Endothelial cell of umbilical vein (primary cell): ENCODE measurements at regions not wholly inside any gene's neighbourhood (a gene's known extent, or its start where the extent isn't known, plus 50 kb on each side); places are given as distances from the start of the nearest gene placed in this dataset.
"Not testable (repeated sequence)": the region's sequence is repeated elsewhere in the genome, so short reads cannot be mapped to it uniquely, and the experiment has no call there.

Source experiments
- BruUV-seq: library from RNA; stranded (reverse); fragments of 400-500 nt; replicated peaks from 2 replicates; lab custom pipeline; 2021; lab: Mats Ljungman, UMichigan
- CTCF ChIA-PET: fragments of 300-600, 350-600 bp; sonication (Branson Sonifier 250); formaldehyde crosslinking; loops from one replicate; lab custom pipeline; 2021; ENCODE audit warnings: antibody characterized with exemption, inconsistent platforms; lab: Charles Lee
- POLR2A ChIA-PET: fragments of 300-600, 350-600 bp; sonication (Branson Sonifier 250); formaldehyde crosslinking; loops from one replicate; lab custom pipeline; 2021; ENCODE audit warnings: antibody characterized with exemption, inconsistent platforms; lab: Charles Lee
- DNase-seq: peaks from one replicate; pipeline ENCODE4 v3.0.0-alpha.2; 2011; ENCODE audit warnings: low read depth, low spot score
- FAIRE-seq: peaks from 2 replicates; lab custom pipeline; 2011; peaks lifted over from hg19 to GRCh38; lab: Jason Lieb, UNC
- H2AFZ ChIP-seq: 2 replicates; pipeline ENCODE4 v1.6.0; 2012; ENCODE audit warnings: low read depth, low read length, control low read depth, inconsistent platforms
- H3K27ac ChIP-seq: 2 replicates; pipeline ENCODE4 v1.5.1; 2011; ENCODE audit warnings: low read depth, mild to moderate bottlenecking, control low read depth, low read length, moderate library complexity; ENCODE audit not compliant: insufficient read depth
- H3K27me3 ChIP-seq, 2 experiments: 2 replicates each; pipeline versions ENCODE4 v1.6.0 to v1.6.1; 2011; ENCODE audit warnings: low read length in 2 of 2, mixed read lengths in 1 of 2; ENCODE audit not compliant: control insufficient read depth in 2 of 2, insufficient read depth in 2 of 2
- H3K36me3 ChIP-seq, 2 experiments: 2 replicates in 1 of 2; 3 replicates in 1 of 2; pipeline ENCODE4 v1.5.1; 2011; ENCODE audit warnings: low read length in 2 of 2, mild to moderate bottlenecking in 1 of 2, moderate library complexity in 1 of 2; ENCODE audit not compliant: control insufficient read depth in 2 of 2, insufficient read depth in 2 of 2; ENCODE audit errors: extremely low read depth in 1 of 2
- H3K4me1 ChIP-seq: 3 replicates; pipeline ENCODE4 v1.5.1; 2011; ENCODE audit warnings: mild to moderate bottlenecking, low read length; ENCODE audit not compliant: control insufficient read depth, insufficient read depth; ENCODE audit errors: extremely low read depth
- H3K4me2 ChIP-seq: 2 replicates; pipeline ENCODE4 v1.6.1; 2011; ENCODE audit warnings: low read length, control low read depth, mixed read lengths; ENCODE audit not compliant: insufficient read depth
- H3K4me3 ChIP-seq, 3 experiments: fragments of 200-600 bp in 1 of 3; sonication (generic), shearing (Covaris generic) in 1 of 3; replicated peaks in 1 of 3; 2 replicates each; pipeline ENCODE4 v1.5.1; 2011 to 2016; ENCODE audit warnings: control low read depth in 3 of 3, low read length in 3 of 3, mild to moderate bottlenecking in 2 of 3, inconsistent platforms in 1 of 3, low read depth in 1 of 3, moderate library complexity in 1 of 3; ENCODE audit not compliant: insufficient read depth in 1 of 3
- H3K79me2 ChIP-seq: 2 replicates; pipeline ENCODE4 v1.6.0; 2012; ENCODE audit warnings: low read length, inconsistent platforms; ENCODE audit not compliant: control insufficient read depth, insufficient read depth
- H3K9ac ChIP-seq: replicated peaks from 2 replicates; pipeline ENCODE3; 2011; ENCODE audit warnings: low read length, control low read depth; ENCODE audit not compliant: insufficient read depth; ENCODE audit errors: extremely low read depth
- H3K9me1 ChIP-seq: replicated peaks from 3 replicates; pipeline ENCODE4 v1.6.0; 2011; ENCODE audit warnings: mild to moderate bottlenecking, low read length; ENCODE audit not compliant: control insufficient read depth, insufficient read depth; ENCODE audit errors: extremely low read depth
- H3K9me3 ChIP-seq: replicated peaks from 2 replicates; pipeline ENCODE4 v1.5.1; 2012; ENCODE audit warnings: low read length, inconsistent platforms; ENCODE audit not compliant: control insufficient read depth, insufficient read depth
- H4K20me1 ChIP-seq: replicated peaks from 2 replicates; pipeline ENCODE3; 2011; ENCODE audit warnings: mild to moderate bottlenecking, low read length; ENCODE audit not compliant: control insufficient read depth, insufficient read depth; ENCODE audit errors: extremely low read depth
- CTCF ChIP-seq, 2 donors: IDR thresholded peaks; 1 replicate in 1 of 2; 2 replicates in 1 of 2; pipeline ENCODE4 v1.5.1; 2011; ENCODE audit warnings: low read length in 2 of 2, mild to moderate bottlenecking in 2 of 2, moderate library complexity in 2 of 2, control low read depth in 1 of 2, inconsistent platforms in 1 of 2, low read depth in 1 of 2; ENCODE audit not compliant: insufficient read depth in 1 of 2; ENCODE audit errors: extremely low read depth in 1 of 2
- EZH2 ChIP-seq: IDR thresholded peaks from 2 replicates; pipeline ENCODE4 v1.6.1; 2012; ENCODE audit warnings: borderline replicate concordance, low read depth, mild to moderate bottlenecking, moderate library complexity, low read length, inconsistent platforms; ENCODE audit not compliant: severe bottlenecking
- FOS ChIP-seq: IDR thresholded peaks from 2 replicates; pipeline ENCODE4 v1.6.1; 2011; ENCODE audit warnings: mild to moderate bottlenecking, low read length, moderate library complexity, borderline replicate concordance; ENCODE audit not compliant: insufficient read depth
- GATA2 ChIP-seq: IDR thresholded peaks from 2 replicates; pipeline ENCODE4 v1.7.0; 2011; ENCODE audit warnings: low read depth, mild to moderate bottlenecking, moderate library complexity, mixed read lengths, low read length; ENCODE audit not compliant: insufficient read length, insufficient read depth
- JUN ChIP-seq: IDR thresholded peaks from 2 replicates; pipeline ENCODE4 v1.6.1; 2011; ENCODE audit warnings: borderline replicate concordance, low read depth; ENCODE audit not compliant: insufficient read length, insufficient read depth
- MYC ChIP-seq: IDR thresholded peaks from one replicate; pipeline ENCODE4 v1.6.1; 2011; ENCODE audit warnings: mild to moderate bottlenecking, low read depth, low read length
- POLR2A ChIP-seq: IDR thresholded peaks from 2 replicates; pipeline ENCODE4 v1.6.1; 2012; ENCODE audit warnings: low read depth, mild to moderate bottlenecking, control low read depth, low read length
- POLR2AphosphoS5 ChIP-seq: IDR thresholded peaks from 2 replicates; pipeline ENCODE4 v1.6.1; 2012; ENCODE audit warnings: low read depth, mild to moderate bottlenecking, control low read depth, low read length, moderate library complexity; ENCODE audit not compliant: insufficient read depth
- dilution Hi-C: fragments of 300-500 bp; cut with MboI; formaldehyde crosslinking; loops from one replicate; pipeline ENCODE4 v1.15.0; 2019; ENCODE audit warnings: low sequenced_read_pairs; ENCODE audit not compliant: extremely low pct_ligation_motif_present
- intact Hi-C: fragments of 100-400 bp; cut with micrococcal nuclease; formaldehyde crosslinking; loops from one replicate; pipeline ENCODE4 v1.10.0; 2022
- TF ChIP-seq, protein P1 (sequence below): IDR thresholded peaks from 2 replicates; pipeline ENCODE4 v1.6.1; 2011; ENCODE audit not compliant: insufficient read depth, insufficient read length

- TF ChIP-seq CTCF (IDR thresholded peaks at IDR 0.05; ENCODE audit: extremely low read depth in 1 of 2, insufficient read depth in 1 of 2, low read depth in 1 of 2, low read length in 2 of 2) (no peak), FOS (no peak), MYC (no peak), JUN (no peak), POLR2A (no peak), POLR2AphosphoS5 (no peak), GATA2 (no peak), EZH2 (no peak)
- TF ChIP-seq, protein P1, sequence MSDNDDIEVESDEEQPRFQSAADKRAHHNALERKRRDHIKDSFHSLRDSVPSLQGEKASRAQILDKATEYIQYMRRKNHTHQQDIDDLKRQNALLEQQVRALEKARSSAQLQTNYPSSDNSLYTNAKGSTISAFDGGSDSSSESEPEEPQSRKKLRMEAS: no peak
- Histone ChIP-seq H3K9me1 (no peaks in the 10 kb centered on the region), H4K20me1 (no peaks in the 10 kb centered on the region), H3K4me3 (no peak overlapping the region), H3K27ac (no peak overlapping the region), H3K27me3 (no peaks in the 10 kb centered on the region), H3K36me3 (no peaks in the 10 kb centered on the region), H3K4me2 (no peak overlapping the region), H3K9me3 (peaks cover 2% of the 10 kb centered on the region), H3K9ac (no peak overlapping the region), H3K4me1 (no peaks in the 10 kb centered on the region), H3K79me2 (no peaks in the 10 kb centered on the region), H2AFZ (no peak overlapping the region)
- intact Hi-C loops (no loop called here), dilution Hi-C loops (no loop called here)
- DNase-seq (no peak), FAIRE-seq (no peak)
- ChIA-PET POLR2A (no interaction called here), CTCF (no interaction called here)
- no TSS peak for BruUV-seq
Observed at GRCh38 chr19:31892060-31892459, 453.4 kb upstream of the ZNF507 start.

DNA sequence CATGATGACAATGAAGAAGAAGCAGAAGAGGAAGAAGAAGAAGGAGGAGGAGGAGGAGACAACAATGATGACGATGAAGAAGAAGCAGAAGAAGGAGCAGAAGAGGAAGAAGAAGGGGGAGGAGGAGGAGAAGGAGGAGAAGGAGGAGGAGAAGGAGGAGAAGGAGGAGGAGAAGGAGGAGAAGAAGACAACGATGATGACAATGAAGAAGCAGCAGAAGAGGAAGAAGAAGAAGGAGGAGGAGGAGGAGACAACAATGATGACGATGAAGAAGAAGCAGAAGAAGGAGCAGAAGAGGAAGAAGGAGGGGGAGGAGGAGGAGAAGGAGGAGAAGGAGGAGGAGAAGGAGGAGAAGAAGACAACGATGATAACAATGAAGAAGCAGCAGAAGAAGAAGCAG lies 451.9 kb upstream of the ZNF507 start:
- H2AFZ ChIP-seq, H3K27me3 ChIP-seq, H3K36me3 ChIP-seq, BruUV-seq, H3K9me3 ChIP-seq, FAIRE-seq, H4K20me1 ChIP-seq, POLR2A ChIA-PET, dilution Hi-C loops, H3K9me1 ChIP-seq, H3K27ac ChIP-seq, H3K79me2 ChIP-seq, DNase-seq, H3K9ac ChIP-seq, intact Hi-C loops, CTCF ChIA-PET, H3K4me1 ChIP-seq, H3K4me3 ChIP-seq, H3K4me2 ChIP-seq: not testable (repeated sequence)
